H54 (cell line): ENCODE measurements at regions not wholly inside any gene's neighbourhood (a gene's known extent, or its start where the extent isn't known, plus 50 kb on each side); places are given as distances from the start of the nearest gene placed in this dataset.

ENCODE experiments used
- DNase-seq: peaks from one replicate; pipeline ENCODE4 v3.0.0; 2011; ENCODE audit warnings: low spot score, mixed read lengths; ENCODE audit not compliant: insufficient read length
- FAIRE-seq: peaks from 3 replicates; lab custom pipeline; 2011; peaks lifted over from hg19 to GRCh38; lab: Jason Lieb, UNC
- POLR2A ChIP-seq: IDR thresholded peaks from 2 replicates; pipeline ENCODE4 v1.6.1; 2011; ENCODE audit warnings: low read depth, mild to moderate bottlenecking, low read length

DNA sequence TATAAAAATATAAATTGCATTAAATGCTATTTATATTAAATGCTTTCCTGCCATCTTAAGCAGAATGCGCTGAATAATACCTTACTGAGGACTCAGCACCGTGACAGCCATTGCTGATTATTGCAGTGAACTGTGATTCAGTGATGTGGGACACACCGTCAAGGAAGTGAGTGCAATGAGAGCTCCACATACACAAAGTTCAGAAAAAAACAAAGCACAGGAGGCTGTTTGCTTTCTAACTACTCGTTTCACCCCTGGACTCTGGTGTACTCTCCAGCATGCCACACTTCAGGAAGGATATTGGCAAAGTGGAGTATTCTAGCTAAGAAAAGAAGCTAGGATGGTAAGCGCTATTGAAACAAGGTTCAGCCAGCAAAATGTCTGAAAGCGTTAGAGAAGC is 57.4 kb upstream of the CXADR start:
- DNase-seq (no peak), FAIRE-seq (no peak)
- TF ChIP-seq POLR2A: no peak

DNA sequence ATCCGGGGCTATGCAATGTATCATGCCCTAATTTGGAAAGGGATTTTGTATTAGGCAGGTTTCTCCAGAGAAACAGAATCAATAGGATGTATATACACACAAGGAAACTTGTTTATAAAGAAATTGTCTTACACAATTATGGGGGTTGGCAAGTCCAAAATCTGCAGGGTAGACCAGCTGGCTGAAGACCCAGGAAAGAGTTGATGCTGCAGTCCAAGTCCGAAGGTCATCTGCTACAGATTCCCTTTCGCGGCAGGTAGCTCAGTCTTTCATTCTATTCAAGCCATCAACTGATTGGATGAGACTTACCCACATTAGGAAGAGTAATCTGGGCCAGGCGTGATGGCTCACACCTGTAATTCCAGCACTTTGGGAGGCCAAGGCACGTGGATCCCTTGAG is 54.6 kb upstream of the CXADR start:
- TF ChIP-seq POLR2A: no peak
- DNase-seq (no peak), FAIRE-seq (no peak)

DNA sequence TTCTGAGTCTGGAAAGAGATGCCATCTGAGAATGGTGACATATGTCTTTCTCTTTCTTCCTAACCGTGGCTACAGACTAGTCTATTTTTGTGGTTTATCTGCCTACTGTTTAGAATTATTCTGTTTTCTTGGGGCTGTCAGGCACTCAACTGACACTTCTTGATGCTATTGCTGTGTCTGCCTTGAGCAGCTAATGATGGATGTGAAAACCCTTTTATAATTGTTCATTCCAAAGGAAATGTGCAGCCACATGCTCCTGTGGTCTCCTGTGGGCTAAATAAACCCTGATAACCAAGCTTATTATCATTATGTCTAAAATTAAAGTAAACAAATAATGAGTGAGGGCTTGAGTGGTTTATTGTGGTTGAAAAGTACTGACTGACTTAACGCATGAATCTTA is 52.7 kb upstream of the CXADR start:
- no peak for TF ChIP-seq POLR2A
- DNase-seq (no peak), FAIRE-seq (no peak)

DNA sequence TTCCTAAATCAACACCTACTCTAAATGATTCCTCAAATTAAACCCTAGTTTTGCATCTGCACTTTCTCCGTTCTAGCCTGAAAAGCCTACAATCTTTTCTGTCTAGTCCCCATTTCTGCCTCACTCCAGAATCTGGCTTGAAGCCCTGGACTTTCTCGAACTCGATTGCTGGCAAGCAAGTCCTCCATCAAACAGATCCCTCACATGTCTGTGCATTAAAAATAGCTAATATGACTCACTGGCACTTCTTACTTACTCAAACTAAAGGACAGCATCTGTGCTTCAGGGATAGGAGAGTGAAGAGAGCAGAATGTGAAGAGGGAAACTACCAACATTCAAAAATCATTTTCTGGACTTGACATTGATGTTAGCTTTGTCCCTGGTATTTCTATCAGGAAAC is 51.8 kb upstream of the CXADR start:
- TF ChIP-seq POLR2A: no peak
- peak; percentile 36 for FAIRE-seq
- no peak for DNase-seq

DNA sequence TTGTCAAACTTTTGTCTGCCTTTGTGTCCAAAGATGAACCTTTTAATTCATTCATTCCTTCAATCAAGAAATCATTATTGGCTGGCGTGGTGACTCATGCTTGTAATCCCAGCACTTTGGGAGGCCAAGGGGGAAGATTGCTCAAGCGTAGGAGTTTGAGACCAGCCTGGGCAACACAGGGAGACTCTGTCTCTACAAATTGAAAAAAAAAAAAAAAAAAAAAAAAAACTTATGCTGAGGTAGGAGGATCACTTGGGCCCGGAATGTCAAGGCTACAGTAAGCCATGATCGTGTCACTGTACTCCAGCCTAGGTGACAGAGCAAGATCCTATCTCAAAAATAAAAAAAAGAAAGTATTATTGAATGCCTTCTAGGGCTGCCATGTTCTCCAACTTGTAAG is 51.3 kb upstream of the CXADR start:
- DNase-seq: no peak
- no peak for TF ChIP-seq POLR2A
- FAIRE-seq: no peak

DNA sequence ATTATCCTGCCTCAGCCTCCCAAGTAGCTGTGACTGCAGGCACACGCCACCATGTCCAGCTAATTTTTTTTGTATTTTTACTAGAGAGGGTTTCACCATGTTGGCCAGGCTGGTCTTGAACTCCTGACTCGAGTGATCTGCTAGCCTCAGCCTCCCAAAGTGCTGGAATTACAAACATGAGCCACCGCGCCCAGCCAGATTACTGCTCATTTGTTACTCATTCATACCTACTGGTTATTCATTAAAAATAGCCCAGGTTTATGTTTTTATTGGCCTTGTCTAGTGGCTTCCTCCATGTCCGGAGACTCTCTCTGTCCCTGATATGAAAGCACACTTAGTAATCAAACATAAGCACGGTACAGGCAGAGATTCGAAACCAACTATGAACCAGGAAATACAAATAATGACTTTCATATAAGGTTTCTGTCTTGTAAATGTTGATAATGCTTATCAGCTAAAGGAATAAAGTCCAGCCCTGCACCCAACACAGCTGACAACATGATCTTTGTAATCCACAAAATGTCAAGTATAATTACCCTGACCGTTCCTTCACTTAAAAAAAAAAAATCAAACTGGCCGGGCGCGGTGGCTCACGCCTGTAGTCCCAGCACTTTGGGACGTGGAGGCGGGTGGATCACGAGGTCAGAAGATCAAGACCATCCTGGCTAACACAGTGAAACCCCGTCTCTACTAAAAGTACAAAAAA is 50.4 kb upstream of the CXADR start:
- DNase-seq (no peak), FAIRE-seq (no peak)
- TF ChIP-seq POLR2A: no peak
